Endothelial cell of umbilical vein (primary cell): ENCODE measurements at regions not wholly inside any gene's neighbourhood (a gene's known extent, or its start where the extent isn't known, plus 50 kb on each side); places are given as distances from the start of the nearest gene placed in this dataset.

ENCODE experiments used
- CTCF ChIP-seq, 2 donors: IDR thresholded peaks; 1 replicate in 1 of 2; 2 replicates in 1 of 2; pipeline ENCODE4 v1.5.1; 2011; ENCODE audit warnings: low read length in 2 of 2, mild to moderate bottlenecking in 2 of 2, moderate library complexity in 2 of 2, control low read depth in 1 of 2, inconsistent platforms in 1 of 2, low read depth in 1 of 2; ENCODE audit not compliant: insufficient read depth in 1 of 2; ENCODE audit errors: extremely low read depth in 1 of 2
- EZH2 ChIP-seq: IDR thresholded peaks from 2 replicates; pipeline ENCODE4 v1.6.1; 2012; ENCODE audit warnings: borderline replicate concordance, low read depth, mild to moderate bottlenecking, moderate library complexity, low read length, inconsistent platforms; ENCODE audit not compliant: severe bottlenecking
- FOS ChIP-seq: IDR thresholded peaks from 2 replicates; pipeline ENCODE4 v1.6.1; 2011; ENCODE audit warnings: mild to moderate bottlenecking, low read length, moderate library complexity, borderline replicate concordance; ENCODE audit not compliant: insufficient read depth
- JUN ChIP-seq: IDR thresholded peaks from 2 replicates; pipeline ENCODE4 v1.6.1; 2011; ENCODE audit warnings: borderline replicate concordance, low read depth; ENCODE audit not compliant: insufficient read length, insufficient read depth
- MAX ChIP-seq: IDR thresholded peaks from 2 replicates; pipeline ENCODE4 v1.6.1; 2011; ENCODE audit not compliant: insufficient read depth, insufficient read length
- POLR2A ChIP-seq: IDR thresholded peaks from 2 replicates; pipeline ENCODE4 v1.6.1; 2012; ENCODE audit warnings: low read depth, mild to moderate bottlenecking, control low read depth, low read length
- POLR2AphosphoS5 ChIP-seq: IDR thresholded peaks from 2 replicates; pipeline ENCODE4 v1.6.1; 2012; ENCODE audit warnings: low read depth, mild to moderate bottlenecking, control low read depth, low read length, moderate library complexity; ENCODE audit not compliant: insufficient read depth

- TF ChIP-seq CTCF (IDR thresholded peaks at IDR 0.05; ENCODE audit: extremely low read depth in 1 of 2, insufficient read depth in 1 of 2, low read depth in 1 of 2, low read length in 2 of 2) (no peak), POLR2A (no peak), FOS (no peak), EZH2 (no peak), MAX (no peak), JUN (no peak), POLR2AphosphoS5 (no peak)
Observed at GRCh38 chr18:78740876-78741275, 238.7 kb upstream of the SALL3 start.
